Activated CD8-positive, alpha-beta memory T cell treated with anti-CD3 and anti-CD28 coated beads, Interleukin-2, amount 10 ng/mL, durations not matched to agents 7 days and 5 days (primary cell): ENCODE measurements at regions not wholly inside any gene's neighbourhood (a gene's known extent, or its start where the extent isn't known, plus 50 kb on each side); places are given as distances from the start of the nearest gene placed in this dataset.
"Not testable (repeated sequence)": the region's sequence is repeated elsewhere in the genome, so short reads cannot be mapped to it uniquely, and the experiment has no call there.

Experiments
- ATAC-seq: fragments of 150-1000 bp; cut with Tn5 transposase; one replicate; pipeline ENCODE4 v1.10.0; 2021; ENCODE audit warnings: moderate library complexity
- CTCF ChIA-PET: fragments of 350-600 bp; sonication (Branson Sonifier 250); formaldehyde crosslinking; loops from one replicate; lab custom pipeline; 2021; ENCODE audit warnings: antibody characterized with exemption; lab: Charles Lee
- DNase-seq: peaks from one replicate; pipeline ENCODE4 v3.0.0-alpha.2; 2020
- H3K27ac Mint-ChIP-seq: one replicate; pipeline ENCODE4 v1.8.0; 2021; ENCODE audit warnings: mild to moderate bottlenecking, mixed read lengths
- H3K27me3 Mint-ChIP-seq: one replicate; pipeline ENCODE4 v1.8.0; 2021; ENCODE audit warnings: mixed read lengths
- H3K36me3 Mint-ChIP-seq: one replicate; pipeline ENCODE4 v1.8.0; 2021; ENCODE audit warnings: mild to moderate bottlenecking, mixed read lengths
- H3K4me1 Mint-ChIP-seq: one replicate; pipeline ENCODE4 v1.8.0; 2021; ENCODE audit warnings: mixed read lengths
- H3K4me3 Mint-ChIP-seq: one replicate; pipeline ENCODE4 v1.8.0; 2021; ENCODE audit warnings: mild to moderate bottlenecking, moderate library complexity, mixed read lengths
- H3K9me3 Mint-ChIP-seq: one replicate; pipeline ENCODE4 v1.8.0; 2022; ENCODE audit warnings: low read depth, mixed read lengths

DNA sequence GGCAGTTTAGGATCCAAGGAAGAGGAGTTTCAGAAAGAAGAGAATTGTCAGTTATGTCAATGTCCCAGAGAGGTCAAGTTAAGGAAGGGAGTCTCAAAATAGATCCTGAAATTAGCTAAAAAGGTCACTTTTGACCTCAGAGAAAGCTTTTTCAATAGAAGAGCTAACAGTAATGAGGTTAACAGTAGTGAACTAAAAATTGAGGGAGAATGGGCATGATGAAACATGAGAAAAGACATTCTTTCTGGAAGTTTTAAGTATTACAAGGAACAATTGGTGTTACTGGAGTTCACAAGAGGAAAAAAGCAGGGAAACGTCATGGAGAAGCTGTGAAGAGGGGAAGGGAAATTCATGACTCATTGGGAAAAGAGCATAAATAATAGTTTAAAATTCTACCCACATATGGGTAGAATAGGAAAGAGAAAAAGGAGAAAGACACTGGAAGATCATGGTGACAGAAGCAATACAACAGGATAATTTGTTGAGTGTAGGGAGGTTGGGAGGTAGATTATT lies 381.2 kb upstream of the FAR2 start:
- no peak for DNase-seq
- CTCF ChIA-PET = no interaction called here
- H3K9me3 Mint-ChIP-seq = no peaks in the 10 kb centered on the region
- ATAC-seq = no peak
- H3K4me1 Mint-ChIP-seq = no peaks in the 10 kb centered on the region
- no peaks in the 10 kb centered on the region for H3K36me3 Mint-ChIP-seq
- H3K27ac Mint-ChIP-seq = no peak overlapping the region
- no peak overlapping the region for H3K4me3 Mint-ChIP-seq
- no peaks in the 10 kb centered on the region for H3K27me3 Mint-ChIP-seq

DNA sequence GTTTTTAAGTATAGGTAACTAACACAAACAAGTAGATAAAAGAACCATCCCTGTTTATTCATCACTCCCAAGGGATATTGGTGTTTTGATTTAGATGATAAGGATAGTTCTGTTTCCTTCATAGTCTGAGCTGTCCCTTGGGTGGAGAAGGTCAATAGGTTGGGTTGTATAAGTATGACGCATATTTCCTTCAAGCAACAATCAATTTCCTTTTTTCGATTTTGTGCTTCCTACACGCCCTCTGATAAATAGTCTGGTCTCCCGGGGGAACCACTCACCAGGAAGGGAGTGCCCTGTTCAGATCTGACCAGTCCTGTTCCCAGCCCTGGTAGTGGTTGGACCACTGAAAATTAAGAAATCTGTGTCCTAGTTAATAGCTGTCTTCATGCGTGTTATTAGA lies 378.8 kb upstream of the FAR2 start:
- ATAC-seq (no peak), DNase-seq (no peak)
- H3K27me3 Mint-ChIP-seq = no peaks in the 10 kb centered on the region
- H3K36me3 Mint-ChIP-seq = no peaks in the 10 kb centered on the region
- no peak overlapping the region for H3K4me3 Mint-ChIP-seq
- CTCF ChIA-PET = no interaction called here
- no peaks in the 10 kb centered on the region for H3K4me1 Mint-ChIP-seq
- H3K9me3 Mint-ChIP-seq = no peaks in the 10 kb centered on the region
- H3K27ac Mint-ChIP-seq = no peak overlapping the region

DNA sequence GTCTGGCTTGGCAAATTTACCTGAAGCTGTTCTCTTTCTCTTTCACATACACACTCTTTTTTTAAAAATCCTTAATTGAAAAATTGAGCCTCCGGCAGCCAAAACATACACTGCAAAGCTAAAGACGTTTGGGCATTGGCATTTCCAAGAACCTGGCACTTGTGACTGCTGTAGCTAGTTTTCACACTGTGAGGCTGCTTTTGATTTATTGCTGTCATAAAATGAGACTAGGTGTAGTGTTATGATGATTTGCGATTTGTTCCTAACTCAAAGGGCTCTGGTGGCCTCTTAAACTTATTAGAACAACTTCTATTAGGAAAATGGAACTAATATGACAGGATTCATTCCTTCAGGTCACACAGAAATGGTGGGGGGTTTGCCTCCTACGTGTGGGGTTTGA lies 377.1 kb upstream of the FAR2 start:
- DNase-seq (no peak), ATAC-seq (no peak)
- no peaks in the 10 kb centered on the region for H3K27me3 Mint-ChIP-seq
- H3K27ac Mint-ChIP-seq = no peak overlapping the region
- no peaks in the 10 kb centered on the region for H3K9me3 Mint-ChIP-seq
- no peaks in the 10 kb centered on the region for H3K4me1 Mint-ChIP-seq
- CTCF ChIA-PET = no interaction called here
- H3K4me3 Mint-ChIP-seq = no peak overlapping the region
- no peaks in the 10 kb centered on the region for H3K36me3 Mint-ChIP-seq

DNA sequence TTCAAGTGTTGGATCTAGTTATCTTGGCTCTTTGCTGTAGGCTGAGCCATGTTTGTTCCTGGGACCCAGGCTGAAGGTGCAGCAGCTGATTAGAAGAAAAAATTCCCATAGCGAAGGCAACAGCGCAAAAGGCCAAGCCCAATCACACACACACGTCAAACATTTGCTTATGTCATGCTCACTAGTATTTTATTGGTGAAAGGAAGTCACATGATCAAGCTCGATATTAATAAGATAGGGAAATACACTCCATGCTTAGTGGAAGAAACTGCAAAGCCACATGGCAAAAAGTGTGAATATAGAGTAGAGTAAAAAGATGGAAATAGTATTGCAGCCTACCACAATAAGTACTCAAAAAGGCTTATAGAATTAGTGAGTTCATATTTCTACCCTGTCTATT lies 373.5 kb upstream of the FAR2 start:
- Mint-ChIP-seq H3K4me3 (no peak overlapping the region), H3K27ac (no peak overlapping the region), H3K27me3 (no peaks in the 10 kb centered on the region), H3K36me3 (no peaks in the 10 kb centered on the region), H3K9me3 (no peaks in the 10 kb centered on the region), H3K4me1 (peaks cover 5% of the 10 kb centered on the region)
- no peak for DNase-seq
- CTCF ChIA-PET = no interaction called here
- no peak for ATAC-seq

DNA sequence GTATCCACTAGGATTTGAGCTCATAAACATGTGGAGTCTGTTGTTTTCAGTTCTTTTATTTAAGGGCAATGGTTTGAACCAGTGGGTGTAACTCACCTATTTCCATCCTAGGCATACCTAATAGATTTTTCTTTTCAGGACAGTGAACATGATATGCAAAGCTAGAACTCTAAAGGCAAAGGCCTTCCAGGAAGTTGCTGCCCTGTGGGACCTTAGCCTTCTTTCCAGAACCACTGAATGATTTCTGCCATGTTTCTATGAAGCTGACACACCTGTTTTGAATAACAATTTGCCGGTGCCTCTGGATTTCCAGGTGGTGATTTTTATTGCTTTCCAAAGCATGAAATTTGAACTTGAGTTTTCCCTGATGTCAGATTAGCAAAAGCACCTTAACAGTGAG lies 372.9 kb upstream of the FAR2 start:
- CTCF ChIA-PET = no interaction called here

DNA sequence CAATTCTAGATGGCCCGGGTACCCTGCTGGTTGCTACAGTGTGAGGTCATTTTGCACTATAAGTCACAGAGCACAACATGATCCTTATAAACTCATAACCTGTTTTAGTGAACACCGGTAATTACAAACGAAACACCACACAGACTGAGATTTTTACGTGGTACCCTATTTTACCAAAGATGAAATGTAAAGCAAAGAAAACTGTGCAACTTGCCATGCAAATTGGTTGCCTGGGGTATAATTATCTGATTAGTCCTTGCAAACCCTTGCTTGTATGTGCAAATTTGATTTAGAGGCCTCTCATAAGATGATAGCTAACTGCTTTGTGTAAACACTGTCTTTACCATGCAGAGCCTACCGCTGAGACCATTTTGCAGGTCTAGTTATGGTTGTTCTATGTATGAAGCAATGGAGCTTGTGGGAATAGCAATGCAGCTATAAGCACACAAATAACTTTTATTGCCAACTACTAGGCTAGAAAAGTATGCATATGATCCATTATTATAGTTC lies 372.1 kb upstream of the FAR2 start:
- Mint-ChIP-seq H3K4me3 (no peak overlapping the region), H3K27ac (no peak overlapping the region), H3K27me3 (no peaks in the 10 kb centered on the region)

More for the DNA sequence above, 372.9 kb upstream of the FAR2 start:
- Mint-ChIP-seq H3K36me3 (no peaks in the 10 kb centered on the region), H3K4me3 (no peak overlapping the region), H3K27me3 (no peaks in the 10 kb centered on the region), H3K27ac (no peak overlapping the region), H3K4me1 (peaks cover 5% of the 10 kb centered on the region), H3K9me3 (no peaks in the 10 kb centered on the region)
- ATAC-seq (no peak), DNase-seq (no peak)

DNA sequence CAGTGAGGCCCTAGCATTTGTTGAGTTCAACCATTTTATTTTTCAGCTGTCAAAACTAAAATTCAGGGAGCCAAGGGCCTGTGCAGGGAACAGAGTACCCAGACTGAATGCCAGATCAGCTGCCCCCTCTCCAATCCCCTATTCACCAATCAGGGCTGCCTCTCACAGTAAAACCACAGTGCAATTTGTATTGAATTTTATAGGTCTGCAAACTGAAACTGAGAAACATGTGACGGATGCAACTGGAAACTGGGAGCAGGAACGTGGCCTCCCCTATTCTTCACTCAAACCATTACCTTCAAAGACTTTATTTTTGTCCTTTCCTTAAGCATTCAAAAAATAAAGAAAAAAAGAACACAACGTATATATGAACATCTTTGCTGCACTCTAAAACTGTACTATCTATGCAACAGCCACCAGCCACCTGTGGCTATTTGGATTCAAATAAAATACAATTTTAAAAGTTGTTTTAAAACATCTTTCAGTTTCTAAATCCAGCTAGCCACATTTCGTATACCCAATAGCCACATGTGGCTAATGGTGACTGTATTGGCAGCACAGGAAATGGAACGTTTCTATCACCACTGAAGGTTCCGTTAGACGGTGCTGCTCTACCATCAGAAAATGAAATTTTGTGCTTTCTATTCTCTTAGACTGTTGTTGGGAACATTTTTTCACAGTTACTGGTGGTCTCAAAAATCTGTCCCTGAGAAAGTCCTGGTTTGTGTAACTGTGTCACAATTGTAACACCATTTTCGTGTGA lies 371.3 kb upstream of the FAR2 start:
- H3K4me1 Mint-ChIP-seq = peaks cover 5% of the 10 kb centered on the region
- DNase-seq (peak; percentile 45), ATAC-seq (peak; percentile 67)
- H3K9me3 Mint-ChIP-seq = no peaks in the 10 kb centered on the region
- H3K36me3 Mint-ChIP-seq = no peaks in the 10 kb centered on the region
- no peak overlapping the region for H3K27ac Mint-ChIP-seq
- CTCF ChIA-PET = no interaction called here
- no peak overlapping the region for H3K4me3 Mint-ChIP-seq
- H3K27me3 Mint-ChIP-seq = no peaks in the 10 kb centered on the region

More for the DNA sequence above, 372.1 kb upstream of the FAR2 start:
- H3K4me1 Mint-ChIP-seq = peaks cover 5% of the 10 kb centered on the region
- CTCF ChIA-PET = no interaction called here
- H3K36me3 Mint-ChIP-seq = no peaks in the 10 kb centered on the region
- DNase-seq (no peak), ATAC-seq (no peak)
- H3K9me3 Mint-ChIP-seq = no peaks in the 10 kb centered on the region

DNA sequence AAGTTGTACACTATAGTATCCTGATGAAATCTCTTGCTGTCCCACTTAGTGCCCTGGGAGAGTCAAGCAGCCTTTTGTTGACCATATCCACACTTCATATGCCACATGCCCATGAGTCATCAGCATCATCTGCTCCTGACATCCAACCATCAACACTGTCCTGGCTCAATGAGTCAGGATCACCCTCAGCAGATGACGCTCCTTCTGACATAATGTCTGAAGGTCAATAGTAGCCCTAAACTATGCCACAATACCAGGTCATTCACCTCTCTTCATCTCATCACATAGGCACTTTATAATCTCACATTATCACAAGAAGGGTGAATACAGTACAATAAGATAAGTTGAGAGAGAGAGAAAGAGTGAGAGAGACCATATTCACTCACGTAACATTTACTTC lies 369.0 kb upstream of the FAR2 start:
- ATAC-seq = no peak
- H3K36me3 Mint-ChIP-seq = no peaks in the 10 kb centered on the region
- CTCF ChIA-PET = no interaction called here

DNA sequence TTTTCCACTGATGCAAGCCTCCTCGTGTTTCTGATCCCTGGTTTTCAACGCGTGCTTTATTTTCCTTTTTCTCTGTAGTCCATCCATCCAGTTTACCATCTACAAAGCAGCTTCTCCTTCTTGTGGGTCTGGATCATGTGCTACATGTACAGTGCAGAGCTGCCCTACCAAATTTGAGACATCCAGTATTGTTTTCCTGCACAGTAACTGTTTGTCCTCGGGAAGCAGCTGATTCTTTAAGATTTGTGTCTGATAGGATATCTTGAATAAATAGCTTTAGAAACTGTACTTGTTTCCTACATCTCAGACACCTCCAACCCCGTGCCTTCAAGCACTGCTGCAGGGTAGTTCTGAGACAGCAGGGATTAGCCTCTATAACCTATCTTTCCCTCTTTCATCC lies 368.1 kb upstream of the FAR2 start:
- peaks cover 2% of the 10 kb centered on the region for H3K27me3 Mint-ChIP-seq
- CTCF ChIA-PET = no interaction called here
- no peak for DNase-seq
- H3K36me3 Mint-ChIP-seq = no peaks in the 10 kb centered on the region
- ATAC-seq = no peak
- no peak overlapping the region for H3K27ac Mint-ChIP-seq
- peaks cover 5% of the 10 kb centered on the region for H3K4me1 Mint-ChIP-seq
- H3K4me3 Mint-ChIP-seq = no peak overlapping the region
- no peaks in the 10 kb centered on the region for H3K9me3 Mint-ChIP-seq

More for the DNA sequence above, 369.0 kb upstream of the FAR2 start:
- H3K4me3 Mint-ChIP-seq = no peak overlapping the region
- no peak for DNase-seq
- H3K4me1 Mint-ChIP-seq = peaks cover 5% of the 10 kb centered on the region
- H3K27ac Mint-ChIP-seq = no peak overlapping the region
- H3K9me3 Mint-ChIP-seq = no peaks in the 10 kb centered on the region
- no peaks in the 10 kb centered on the region for H3K27me3 Mint-ChIP-seq

DNA sequence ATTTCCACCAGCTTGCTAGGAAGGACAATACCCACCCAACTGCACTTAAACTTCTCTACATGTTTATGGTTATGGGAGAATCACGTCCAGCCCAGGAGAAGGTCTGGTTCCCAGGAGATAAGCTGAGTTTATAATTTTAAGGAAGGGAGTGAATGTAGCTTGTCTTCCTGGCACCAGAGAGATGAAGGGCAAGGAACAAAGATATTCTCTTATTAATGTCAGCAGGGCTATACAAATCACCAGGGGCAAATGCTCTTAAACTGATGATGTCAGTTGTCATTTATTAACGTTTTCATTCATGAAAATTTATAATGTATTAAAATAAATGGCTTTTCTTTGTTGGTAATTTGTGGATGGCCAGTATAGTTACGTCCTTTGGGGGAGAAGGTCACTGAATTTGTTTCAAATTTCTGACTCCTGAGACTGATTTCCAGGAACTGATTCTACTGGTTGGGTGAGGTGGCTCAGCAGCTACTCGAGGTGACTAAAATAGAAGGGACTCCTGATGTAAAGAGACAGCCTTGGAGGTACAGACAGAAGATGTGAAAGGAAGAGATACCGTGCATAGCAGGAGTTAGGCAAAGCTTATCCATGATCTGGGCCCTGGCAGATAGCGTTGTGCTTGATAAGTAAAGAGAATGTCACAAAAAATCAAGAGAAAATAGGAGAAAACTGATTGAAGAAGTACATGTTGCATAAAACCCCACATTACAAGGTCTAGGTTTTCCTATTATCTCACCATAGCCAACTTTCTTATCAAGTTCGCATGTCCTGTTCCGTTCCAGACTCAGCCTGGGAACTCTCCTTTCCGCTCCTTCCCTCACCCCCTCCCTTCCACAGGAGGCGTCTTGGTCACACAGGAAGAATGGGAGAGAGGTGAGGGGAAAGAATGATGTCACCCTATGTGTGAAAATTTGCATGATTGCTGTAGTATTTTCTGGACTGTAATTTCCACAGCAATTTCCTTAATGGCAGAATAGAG lies 367.1 kb upstream of the FAR2 start:
- H3K4me1 Mint-ChIP-seq = peaks cover 5% of the 10 kb centered on the region
- ATAC-seq (no peak), DNase-seq (no peak)
- no peaks in the 10 kb centered on the region for H3K9me3 Mint-ChIP-seq
- no peak overlapping the region for H3K27ac Mint-ChIP-seq
- H3K36me3 Mint-ChIP-seq = no peaks in the 10 kb centered on the region
- CTCF ChIA-PET = no interaction called here
- peaks cover 3% of the 10 kb centered on the region for H3K27me3 Mint-ChIP-seq
- no peak overlapping the region for H3K4me3 Mint-ChIP-seq

DNA sequence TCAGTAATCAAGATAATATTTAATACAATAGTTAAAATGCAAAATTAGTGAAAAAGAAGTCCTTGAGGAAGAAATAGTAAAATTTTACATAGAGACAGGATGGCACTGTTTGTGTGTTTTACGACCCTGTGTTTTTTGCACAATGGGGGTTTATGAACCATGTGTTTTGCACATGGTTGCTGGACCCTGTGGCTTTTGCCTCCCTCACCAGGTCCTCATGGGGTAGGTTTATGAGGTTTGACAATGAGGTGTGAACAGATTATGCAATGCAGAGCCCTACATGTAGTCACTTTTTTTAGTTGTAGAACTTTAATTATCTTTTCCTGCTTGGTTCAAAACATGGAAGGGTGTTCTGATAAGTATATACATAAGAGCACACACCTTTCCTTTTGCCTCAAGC lies 366.3 kb upstream of the FAR2 start:
- Mint-ChIP-seq H3K9me3 (no peaks in the 10 kb centered on the region), H3K27me3 (peaks cover 5% of the 10 kb centered on the region), H3K4me1 (peaks cover 5% of the 10 kb centered on the region), H3K4me3 (no peak overlapping the region), H3K36me3 (no peaks in the 10 kb centered on the region), H3K27ac (no peak overlapping the region)
- CTCF ChIA-PET = no interaction called here
- DNase-seq (no peak), ATAC-seq (no peak)

DNA sequence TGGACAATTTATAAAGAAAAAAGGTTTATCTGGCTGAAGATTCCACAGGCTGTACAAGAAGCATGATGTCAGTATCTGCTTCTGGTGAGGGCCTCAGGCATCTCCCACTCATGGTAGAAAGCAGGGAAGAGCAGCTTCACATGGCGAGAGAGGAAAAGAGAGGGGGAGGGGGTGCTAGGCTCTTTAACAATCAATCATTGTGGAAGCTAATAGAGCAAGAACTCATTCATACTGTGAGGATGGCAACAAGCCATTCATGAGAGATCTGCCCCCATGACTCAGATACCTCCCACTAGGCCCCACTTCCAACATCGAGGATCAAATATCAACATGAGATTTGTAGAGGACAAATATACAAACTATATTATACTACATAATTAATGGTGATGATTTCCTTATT lies 361.9 kb upstream of the FAR2 start:
- peaks cover 5% of the 10 kb centered on the region for H3K27me3 Mint-ChIP-seq
- ATAC-seq (no peak), DNase-seq (no peak)
- H3K36me3 Mint-ChIP-seq = no peaks in the 10 kb centered on the region
- H3K4me1 Mint-ChIP-seq = no peaks in the 10 kb centered on the region
- no peaks in the 10 kb centered on the region for H3K9me3 Mint-ChIP-seq
- H3K27ac Mint-ChIP-seq = no peak overlapping the region
- CTCF ChIA-PET = no interaction called here
- no peak overlapping the region for H3K4me3 Mint-ChIP-seq

DNA sequence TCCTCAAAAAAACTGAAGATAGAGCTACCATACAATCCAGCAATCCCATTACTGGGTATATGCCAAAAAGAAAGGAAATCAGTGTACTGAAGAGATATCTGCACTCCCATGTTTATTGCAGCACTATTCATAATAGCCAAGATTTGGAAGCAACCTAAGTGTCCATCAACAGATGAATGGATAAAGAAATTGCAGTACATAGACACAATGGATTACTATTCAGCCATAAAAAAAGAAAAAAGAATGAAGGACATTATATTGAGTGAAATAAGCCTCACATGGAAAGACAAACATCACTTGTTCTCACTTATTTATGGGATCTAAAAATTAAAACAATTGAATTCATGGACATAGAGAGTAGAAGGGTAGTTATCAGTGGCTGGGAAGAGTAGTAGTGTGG lies 360.8 kb upstream of the FAR2 start:
- H3K4me3 Mint-ChIP-seq, H3K27me3 Mint-ChIP-seq, DNase-seq, H3K4me1 Mint-ChIP-seq, CTCF ChIA-PET, H3K27ac Mint-ChIP-seq, H3K36me3 Mint-ChIP-seq, ATAC-seq, H3K9me3 Mint-ChIP-seq: not testable (repeated sequence)
